Ascending aorta (tissue), 2 donors: ENCODE measurements at regions not wholly inside any gene's neighbourhood (a gene's known extent, or its start where the extent isn't known, plus 50 kb on each side); places are given as distances from the start of the nearest gene placed in this dataset.

Experiments
- DNase-seq, 2 donors: peaks; one replicate each; pipeline ENCODE4 v3.0.0-alpha.2; 2019; ENCODE audit warnings: low spot score in 2 of 2
- H3K27ac ChIP-seq, 2 donors: fragments of 200-600 bp; sonication (generic); one replicate each; pipeline ENCODE4 v1.5.1; 2016 to 2017; ENCODE audit warnings: mild to moderate bottlenecking in 1 of 2
- H3K27me3 ChIP-seq: fragments of 200-600 bp; sonication (generic); one replicate; pipeline ENCODE4 v1.5.1; 2017
- H3K36me3 ChIP-seq, 2 donors: fragments of 200-600 bp; sonication (generic); one replicate each; pipeline ENCODE4 v1.5.1; 2016
- H3K4me1 ChIP-seq, 2 donors: fragments of 200-600 bp; sonication (generic); one replicate each; pipeline ENCODE4 v1.5.1; 2016 to 2017; ENCODE audit warnings: mild to moderate bottlenecking in 1 of 2
- H3K4me3 ChIP-seq, 2 donors: fragments of 200-600 bp; sonication (generic); one replicate each; pipeline ENCODE4 v1.5.1; 2016 to 2017; ENCODE audit warnings: mild to moderate bottlenecking in 1 of 2
- H3K9me3 ChIP-seq, 2 donors: fragments of 200-600 bp; sonication (generic); one replicate each; pipeline ENCODE4 v1.5.1; 2016
- CTCF ChIP-seq, 3 experiments: fragments of 200-600 bp in 2 of 3; fragments of 450-650 bp in 1 of 3; sonication (generic) in 2 of 3; IDR thresholded peaks; one replicate each; pipeline ENCODE4 v1.5.1; 2016 to 2019; ENCODE audit warnings: antibody characterized with exemption in 3 of 3, mild to moderate bottlenecking in 1 of 3, moderate library complexity in 1 of 3
- intact Hi-C: fragments of 100-400 bp; cut with DNase I; formaldehyde crosslinking; loops from one replicate; pipeline ENCODE4 v1.15.1; 2023

DNA sequence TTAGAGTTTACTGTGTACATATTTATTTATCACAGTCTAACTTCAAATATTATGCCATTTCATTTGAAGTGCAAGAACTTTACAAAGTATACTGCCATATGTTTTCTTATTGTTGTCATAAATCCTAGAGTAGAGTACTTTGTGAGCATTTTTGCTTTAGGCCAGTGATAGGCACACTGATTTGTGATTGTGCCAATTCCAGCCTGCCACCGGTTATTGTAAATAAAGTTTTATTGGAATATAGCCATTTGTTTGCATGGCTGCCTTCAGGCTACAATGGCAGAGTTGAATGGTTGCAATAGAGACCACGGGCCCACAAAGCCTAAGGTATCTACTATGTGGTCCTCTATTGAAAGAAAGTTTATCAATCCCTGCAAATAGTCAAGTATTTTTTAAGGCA, 175.8 kb upstream of the GALNT2 start:
- DNase-seq = no peak
- intact Hi-C loops = no loop called here

GRCh38 chr1:229892515-229893117, 174.4 kb upstream of the GALNT2 start:
- no peaks in the 10 kb centered on the region for H3K9me3 ChIP-seq
- TF ChIP-seq CTCF (IDR thresholded peaks at IDR 0.05) = no peak
- H3K27ac ChIP-seq = no peak overlapping the region
- H3K27me3 ChIP-seq = no peaks in the 10 kb centered on the region
- intact Hi-C loops = no loop called here
- no peaks in the 10 kb centered on the region for H3K36me3 ChIP-seq
- no peak overlapping the region for H3K4me3 ChIP-seq
- H3K4me1 ChIP-seq = no peaks in the 10 kb centered on the region
- DNase-seq = no peak

More for the DNA sequence above, 175.8 kb upstream of the GALNT2 start:
- Histone ChIP-seq H3K4me3 (no peak overlapping the region), H3K9me3 (no peaks in the 10 kb centered on the region), H3K27ac (no peak overlapping the region), H3K27me3 (no peaks in the 10 kb centered on the region), H3K36me3 (no peaks in the 10 kb centered on the region), H3K4me1 (no peaks in the 10 kb centered on the region)
- TF ChIP-seq CTCF (IDR thresholded peaks at IDR 0.05) = no peak

DNA sequence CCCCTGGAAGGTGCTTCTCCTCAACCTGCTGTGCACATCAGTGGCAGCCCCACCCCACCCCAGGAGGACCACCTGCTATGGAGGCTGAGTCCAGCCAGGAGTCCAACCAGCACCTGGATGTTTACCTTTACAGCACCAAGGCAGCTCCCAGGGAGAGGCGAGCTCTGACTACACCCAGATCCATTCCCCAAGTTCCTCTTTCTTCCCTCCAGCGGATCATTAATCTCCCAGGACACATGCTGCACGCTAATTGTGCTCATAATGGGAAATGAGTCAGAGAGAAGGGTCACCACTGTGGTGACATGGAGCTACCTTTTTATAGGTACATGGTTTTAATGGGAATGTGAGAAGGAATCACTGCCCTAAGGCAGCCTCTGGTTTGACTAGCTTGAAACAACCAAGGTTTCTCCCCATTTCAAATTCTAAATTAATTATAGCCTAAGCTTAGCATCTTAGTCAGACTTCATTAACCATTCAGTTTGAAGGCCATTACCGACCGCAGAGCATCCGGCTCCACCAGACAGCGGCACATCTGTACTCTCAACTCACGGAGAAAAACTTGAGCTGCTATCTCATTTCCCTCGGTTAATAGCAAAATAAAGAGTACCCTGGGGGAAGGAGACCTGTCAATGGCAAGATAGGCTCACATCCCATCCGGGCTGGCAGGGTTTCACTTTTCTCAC, 173.1 kb upstream of the GALNT2 start:
- TF ChIP-seq CTCF (IDR thresholded peaks at IDR 0.05) = no peak
- DNase-seq = peak in 1 of 2 donors; percentile 37
- H3K4me3 ChIP-seq = no peak overlapping the region
- H3K4me1 ChIP-seq = no peaks in the 10 kb centered on the region
- H3K27ac ChIP-seq = no peak overlapping the region
- no peaks in the 10 kb centered on the region for H3K27me3 ChIP-seq
- H3K9me3 ChIP-seq = no peaks in the 10 kb centered on the region
- no peaks in the 10 kb centered on the region for H3K36me3 ChIP-seq
- intact Hi-C loops = no loop called here

GRCh38 chr1:229894532-229894931, 172.5 kb upstream of the GALNT2 start:
- no peaks in the 10 kb centered on the region for H3K27me3 ChIP-seq
- intact Hi-C loops = no loop called here
- no peak overlapping the region for H3K4me3 ChIP-seq
- no peak overlapping the region for H3K27ac ChIP-seq
- H3K9me3 ChIP-seq = no peaks in the 10 kb centered on the region
- H3K4me1 ChIP-seq = no peaks in the 10 kb centered on the region
- DNase-seq = no peak
- no peaks in the 10 kb centered on the region for H3K36me3 ChIP-seq
- no peak for TF ChIP-seq CTCF (IDR thresholded peaks at IDR 0.05)

GRCh38 chr1:229895605-229896004, 171.4 kb upstream of the GALNT2 start:
- Histone ChIP-seq H3K4me1 (no peaks in the 10 kb centered on the region), H3K27me3 (no peaks in the 10 kb centered on the region), H3K27ac (no peak overlapping the region), H3K36me3 (no peaks in the 10 kb centered on the region), H3K9me3 (no peaks in the 10 kb centered on the region), H3K4me3 (no peak overlapping the region)
- intact Hi-C loops = no loop called here
- DNase-seq = no peak
- no peak for TF ChIP-seq CTCF (IDR thresholded peaks at IDR 0.05)
